Mesendoderm (in vitro differentiated cells): ENCODE measurements at regions not wholly inside any gene's neighbourhood (a gene's known extent, or its start where the extent isn't known, plus 50 kb on each side); places are given as distances from the start of the nearest gene placed in this dataset.

Source experiments
- DNase-seq: peaks from one replicate; pipeline ENCODE4 v3.0.0; 2013
- H2AK5ac ChIP-seq: 2 replicates; pipeline ENCODE4 v1.6.1; 2013; ENCODE audit warnings: low read length, inconsistent platforms
- H2BK120ac ChIP-seq: 2 replicates; pipeline ENCODE4 v1.6.1; 2013; ENCODE audit warnings: low read depth, mild to moderate bottlenecking, low read length, moderate library complexity, mixed read lengths
- H2BK15ac ChIP-seq: replicated peaks from 2 replicates; pipeline ENCODE4 v1.6.1; 2013; ENCODE audit warnings: low read depth, mild to moderate bottlenecking, moderate library complexity
- H2BK5ac ChIP-seq: 2 replicates; pipeline ENCODE4 v1.6.1; 2013; ENCODE audit warnings: low read length, inconsistent platforms
- H3K18ac ChIP-seq: 2 replicates; pipeline ENCODE4 v1.6.1; 2013; ENCODE audit warnings: mild to moderate bottlenecking, low read length, mixed read lengths
- H3K23ac ChIP-seq: one replicate; pipeline ENCODE4 v1.6.1; 2013; ENCODE audit warnings: low read length
- H3K27ac ChIP-seq: 2 replicates; pipeline ENCODE4 v1.5.1; 2013; ENCODE audit warnings: low read depth, mild to moderate bottlenecking, inconsistent platforms, low read length, moderate library complexity
- H3K27me3 ChIP-seq: 2 replicates; pipeline ENCODE4 v1.6.1; 2013; ENCODE audit warnings: low read length, control low read depth, mild to moderate bottlenecking, inconsistent platforms; ENCODE audit not compliant: insufficient read depth, poor library complexity
- H3K36me3 ChIP-seq: 2 replicates; pipeline ENCODE4 v1.6.1; 2013; ENCODE audit warnings: low read length, inconsistent platforms; ENCODE audit not compliant: control insufficient read depth, insufficient read depth
- H3K4ac ChIP-seq: one replicate; pipeline ENCODE4 v1.6.1; 2013; ENCODE audit warnings: low read depth, mild to moderate bottlenecking, low read length, moderate library complexity
- H3K4me1 ChIP-seq: 2 replicates; pipeline ENCODE4 v1.6.1; 2013; ENCODE audit warnings: low read depth, low read length, inconsistent platforms; ENCODE audit not compliant: control insufficient read depth
- H3K4me2 ChIP-seq: 2 replicates; pipeline ENCODE4 v1.6.1; 2013; ENCODE audit warnings: low read length
- H3K4me3 ChIP-seq: 2 replicates; pipeline ENCODE4 v1.5.1; 2013; ENCODE audit warnings: mild to moderate bottlenecking, low read length
- H3K56ac ChIP-seq: one replicate; pipeline ENCODE4 v1.6.1; 2013; ENCODE audit warnings: low read length
- H3K79me1 ChIP-seq: 2 replicates; pipeline ENCODE4 v1.6.1; 2013; ENCODE audit warnings: low read length, inconsistent platforms
- H3K79me2 ChIP-seq: 2 replicates; pipeline ENCODE4 v1.6.1; 2013; ENCODE audit warnings: mild to moderate bottlenecking, low read length; ENCODE audit not compliant: control insufficient read depth, insufficient read depth
- H3K9ac ChIP-seq: 2 replicates; pipeline ENCODE4 v1.6.1; 2013; ENCODE audit warnings: low read length, inconsistent platforms
- H4K5ac ChIP-seq: one replicate; pipeline ENCODE4 v1.6.1; 2013; ENCODE audit warnings: low read length
- H4K8ac ChIP-seq: one replicate; pipeline ENCODE4 v1.6.1; 2013; ENCODE audit warnings: low read depth, mild to moderate bottlenecking, control low read depth, low read length, moderate library complexity
- WGBS: extraction: QIAGEN DNeasy Blood & Tissue Kit; methylation state at CpG from one replicate; pipeline ENCODE4 v1.1.7; 2013; ENCODE audit warnings: low lambda C conversion rate, missing lambda C conversion rate; ENCODE audit not compliant: insufficient coverage; ENCODE audit errors: extremely low coverage; 5-methylcytosine and 5-hydroxymethylcytosine counted together

- Histone ChIP-seq H3K23ac (no peak overlapping the region), H3K18ac (no peak overlapping the region), H2BK15ac (no peak overlapping the region), H3K79me1 (no peaks in the 10 kb centered on the region), H3K4me1 (no peaks in the 10 kb centered on the region), H4K5ac (no peak overlapping the region), H4K8ac (no peak overlapping the region), H2AK5ac (no peak overlapping the region), H3K27ac (no peak overlapping the region), H3K4me2 (no peak overlapping the region), H3K4ac (no peak overlapping the region), H3K56ac (no peak overlapping the region), H3K79me2 (no peaks in the 10 kb centered on the region), H3K9ac (no peak overlapping the region), H3K36me3 (no peaks in the 10 kb centered on the region), H2BK120ac (no peak overlapping the region), H3K27me3 (no peaks in the 10 kb centered on the region), H3K4me3 (no peak overlapping the region), H2BK5ac (no peak overlapping the region)
- no CpG with 5 or more reads among the region's 4 CpGs for WGBS
- no peak for DNase-seq
Measured at GRCh38 chr4:117421706-117422105, 336.3 kb upstream of the TRAM1L1 start.

GRCh38 chr4:117422297-117422696 lies 336.9 kb upstream of the TRAM1L1 start:
- Histone ChIP-seq H4K5ac (no peak overlapping the region), H3K56ac (no peak overlapping the region), H3K4ac (no peak overlapping the region), H3K4me3 (no peak overlapping the region), H3K9ac (no peak overlapping the region), H2BK15ac (no peak overlapping the region), H2BK120ac (no peak overlapping the region), H3K18ac (no peak overlapping the region), H3K79me1 (no peaks in the 10 kb centered on the region), H3K4me2 (no peak overlapping the region), H4K8ac (no peak overlapping the region), H3K23ac (no peak overlapping the region), H3K36me3 (no peaks in the 10 kb centered on the region), H2BK5ac (no peak overlapping the region), H2AK5ac (no peak overlapping the region), H3K27me3 (no peaks in the 10 kb centered on the region), H3K27ac (no peak overlapping the region), H3K4me1 (no peaks in the 10 kb centered on the region), H3K79me2 (no peaks in the 10 kb centered on the region)
- DNase-seq: no peak
- no CpG with 5 or more reads among the region's 5 CpGs for WGBS

GRCh38 chr4:117425636-117426035 lies 340.3 kb upstream of the TRAM1L1 start:
- Histone ChIP-seq H3K4ac (no peak overlapping the region), H3K18ac (no peak overlapping the region), H2BK5ac (no peak overlapping the region), H2BK15ac (no peak overlapping the region), H3K79me1 (no peaks in the 10 kb centered on the region), H3K79me2 (no peaks in the 10 kb centered on the region), H3K4me3 (no peak overlapping the region), H2BK120ac (no peak overlapping the region), H3K4me1 (no peaks in the 10 kb centered on the region), H4K8ac (no peak overlapping the region), H3K9ac (no peak overlapping the region), H3K27me3 (no peaks in the 10 kb centered on the region), H2AK5ac (no peak overlapping the region), H3K36me3 (no peaks in the 10 kb centered on the region), H4K5ac (no peak overlapping the region), H3K4me2 (no peak overlapping the region), H3K56ac (no peak overlapping the region), H3K23ac (no peak overlapping the region), H3K27ac (no peak overlapping the region)
- no peak for DNase-seq

GRCh38 chr4:117428536-117428935 lies 343.2 kb upstream of the TRAM1L1 start:
- no peak overlapping the region for H3K9ac ChIP-seq
- no peak overlapping the region for H3K56ac ChIP-seq
- H3K79me1 ChIP-seq: no peaks in the 10 kb centered on the region
- no peak overlapping the region for H3K23ac ChIP-seq
- no peak overlapping the region for H2AK5ac ChIP-seq
- no peak overlapping the region for H4K8ac ChIP-seq
- H3K79me2 ChIP-seq: no peaks in the 10 kb centered on the region
- H3K18ac ChIP-seq: no peak overlapping the region
- no peak overlapping the region for H3K4me3 ChIP-seq
- no peaks in the 10 kb centered on the region for H3K36me3 ChIP-seq
- no peak overlapping the region for H2BK120ac ChIP-seq
- WGBS: no CpG with 5 or more reads among the region's 1 CpG
- no peak overlapping the region for H2BK5ac ChIP-seq
- no peak overlapping the region for H4K5ac ChIP-seq
- no peaks in the 10 kb centered on the region for H3K4me1 ChIP-seq
- no peak for DNase-seq
- no peak overlapping the region for H2BK15ac ChIP-seq
- H3K4ac ChIP-seq: no peak overlapping the region
- H3K27ac ChIP-seq: no peak overlapping the region
- no peaks in the 10 kb centered on the region for H3K27me3 ChIP-seq
- no peak overlapping the region for H3K4me2 ChIP-seq

GRCh38 chr4:117429061-117429460 lies 343.7 kb upstream of the TRAM1L1 start:
- no peak overlapping the region for H3K4ac ChIP-seq
- no peaks in the 10 kb centered on the region for H3K79me1 ChIP-seq
- no peak overlapping the region for H4K5ac ChIP-seq
- no peaks in the 10 kb centered on the region for H3K27me3 ChIP-seq
- DNase-seq: peak; percentile 18
- no peaks in the 10 kb centered on the region for H3K79me2 ChIP-seq
- no peak overlapping the region for H3K18ac ChIP-seq
- no peak overlapping the region for H2BK5ac ChIP-seq
- H2BK120ac ChIP-seq: no peak overlapping the region
- WGBS: no CpG with 5 or more reads among the region's 2 CpGs
- no peak overlapping the region for H2AK5ac ChIP-seq
- H3K4me2 ChIP-seq: no peak overlapping the region
- no peaks in the 10 kb centered on the region for H3K36me3 ChIP-seq
- no peak overlapping the region for H4K8ac ChIP-seq
- no peak overlapping the region for H3K56ac ChIP-seq
- no peaks in the 10 kb centered on the region for H3K4me1 ChIP-seq
- H3K23ac ChIP-seq: no peak overlapping the region
- no peak overlapping the region for H3K9ac ChIP-seq
- H2BK15ac ChIP-seq: no peak overlapping the region
- no peak overlapping the region for H3K27ac ChIP-seq
- no peak overlapping the region for H3K4me3 ChIP-seq

GRCh38 chr4:117429506-117429905 lies 344.1 kb upstream of the TRAM1L1 start:
- DNase-seq: no peak
- Histone ChIP-seq H3K18ac (no peak overlapping the region), H3K4ac (no peak overlapping the region), H2AK5ac (no peak overlapping the region), H3K56ac (no peak overlapping the region), H4K5ac (no peak overlapping the region), H3K9ac (no peak overlapping the region), H3K23ac (no peak overlapping the region), H3K27ac (no peak overlapping the region), H4K8ac (no peak overlapping the region), H2BK120ac (no peak overlapping the region), H3K4me2 (no peak overlapping the region), H3K79me1 (no peaks in the 10 kb centered on the region), H3K79me2 (no peaks in the 10 kb centered on the region), H3K4me3 (no peak overlapping the region), H2BK15ac (no peak overlapping the region), H3K36me3 (no peaks in the 10 kb centered on the region), H3K27me3 (no peaks in the 10 kb centered on the region), H3K4me1 (no peaks in the 10 kb centered on the region), H2BK5ac (no peak overlapping the region)
- WGBS: no CpG with 5 or more reads among the region's 5 CpGs
